ENCODE measurements at regions not wholly inside any gene's neighbourhood (a gene's known extent, or its start where the extent isn't known, plus 50 kb on each side); places are given as distances from the start of the nearest gene placed in this dataset.

DNA sequence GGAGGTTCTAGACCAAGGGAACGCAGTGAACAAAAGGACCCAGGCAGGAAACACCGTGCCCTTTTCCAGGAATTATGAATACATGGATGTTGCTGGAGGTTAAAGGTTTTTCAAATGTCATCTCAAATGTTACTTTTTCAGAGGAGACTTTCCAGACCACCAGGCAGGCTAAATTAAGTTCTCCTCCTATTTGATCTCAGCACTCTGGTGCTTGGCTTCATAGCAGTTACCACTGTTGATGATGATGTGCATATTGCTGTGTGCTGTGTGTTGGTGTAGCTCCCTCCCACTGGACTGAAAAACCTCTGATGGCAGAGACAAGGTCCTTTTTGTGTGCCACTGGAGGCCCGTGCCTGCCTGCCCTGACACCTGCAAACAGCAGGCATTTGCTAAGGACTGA is 137.3 kb upstream of the PTPRM start:
- Histone ChIP-seq H3K4me1 (no peaks in the 10 kb centered on the region), H3K27ac (no peak overlapping the region), H3K4me3 (no peak overlapping the region), H3K9me3 (no peaks in the 10 kb centered on the region), H3K27me3 (no peaks in the 10 kb centered on the region), H3K36me3 (no peaks in the 10 kb centered on the region)
- TF ChIP-seq, protein P1, sequence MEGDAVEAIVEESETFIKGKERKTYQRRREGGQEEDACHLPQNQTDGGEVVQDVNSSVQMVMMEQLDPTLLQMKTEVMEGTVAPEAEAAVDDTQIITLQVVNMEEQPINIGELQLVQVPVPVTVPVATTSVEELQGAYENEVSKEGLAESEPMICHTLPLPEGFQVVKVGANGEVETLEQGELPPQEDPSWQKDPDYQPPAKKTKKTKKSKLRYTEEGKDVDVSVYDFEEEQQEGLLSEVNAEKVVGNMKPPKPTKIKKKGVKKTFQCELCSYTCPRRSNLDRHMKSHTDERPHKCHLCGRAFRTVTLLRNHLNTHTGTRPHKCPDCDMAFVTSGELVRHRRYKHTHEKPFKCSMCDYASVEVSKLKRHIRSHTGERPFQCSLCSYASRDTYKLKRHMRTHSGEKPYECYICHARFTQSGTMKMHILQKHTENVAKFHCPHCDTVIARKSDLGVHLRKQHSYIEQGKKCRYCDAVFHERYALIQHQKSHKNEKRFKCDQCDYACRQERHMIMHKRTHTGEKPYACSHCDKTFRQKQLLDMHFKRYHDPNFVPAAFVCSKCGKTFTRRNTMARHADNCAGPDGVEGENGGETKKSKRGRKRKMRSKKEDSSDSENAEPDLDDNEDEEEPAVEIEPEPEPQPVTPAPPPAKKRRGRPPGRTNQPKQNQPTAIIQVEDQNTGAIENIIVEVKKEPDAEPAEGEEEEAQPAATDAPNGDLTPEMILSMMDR (IDR thresholded peaks at IDR 0.05): no peak
- no peak for TF ChIP-seq EP300 (IDR thresholded peaks at IDR 0.05)
- TF ChIP-seq POLR2AphosphoS5 (IDR thresholded peaks at IDR 0.05): no peak
- no peak for TF ChIP-seq POLR2A (IDR thresholded peaks at IDR 0.05)
- no peak for ATAC-seq
- 88 to 100% methylated on average over 1 to 2 of the region's 3 CpGs for WGBS, 2 donors (ENCODE audit: low coverage in 1 of 2)

DNA sequence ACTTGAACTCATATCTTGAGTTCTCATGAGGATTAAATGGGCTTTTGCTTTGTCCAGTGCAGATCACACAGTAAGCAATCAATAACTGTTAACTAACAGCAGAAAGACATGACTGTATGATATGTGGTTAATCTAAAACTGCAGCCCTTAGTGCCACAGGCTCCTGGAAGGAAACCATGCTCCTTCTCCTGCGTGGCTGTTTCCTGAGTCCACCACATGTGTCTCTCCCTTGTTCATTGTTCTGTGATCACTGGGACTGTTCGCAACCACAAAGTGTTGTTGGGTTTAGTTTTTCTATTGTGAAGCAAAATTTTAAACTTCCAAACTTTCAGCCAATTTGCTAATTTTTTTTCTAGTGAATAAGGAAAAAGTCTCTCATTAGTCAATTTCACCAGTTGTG is 130.9 kb upstream of the PTPRM start:
- ATAC-seq: no peak
- WGBS, 2 donors (ENCODE audit: low coverage in 1 of 2): 64 to 94% methylated on average over 2 of the region's 2 CpGs
- H3K4me3 ChIP-seq: no peak overlapping the region
- H3K36me3 ChIP-seq: no peaks in the 10 kb centered on the region
- TF ChIP-seq POLR2AphosphoS5 (IDR thresholded peaks at IDR 0.05) (no peak), POLR2A (IDR thresholded peaks at IDR 0.05) (no peak), EP300 (IDR thresholded peaks at IDR 0.05) (no peak)
- TF ChIP-seq, protein P1 (IDR thresholded peaks at IDR 0.05): no peak
- no peaks in the 10 kb centered on the region for H3K4me1 ChIP-seq
- no peaks in the 10 kb centered on the region for H3K27me3 ChIP-seq
- no peaks in the 10 kb centered on the region for H3K9me3 ChIP-seq
- H3K27ac ChIP-seq: no peak overlapping the region

DNA sequence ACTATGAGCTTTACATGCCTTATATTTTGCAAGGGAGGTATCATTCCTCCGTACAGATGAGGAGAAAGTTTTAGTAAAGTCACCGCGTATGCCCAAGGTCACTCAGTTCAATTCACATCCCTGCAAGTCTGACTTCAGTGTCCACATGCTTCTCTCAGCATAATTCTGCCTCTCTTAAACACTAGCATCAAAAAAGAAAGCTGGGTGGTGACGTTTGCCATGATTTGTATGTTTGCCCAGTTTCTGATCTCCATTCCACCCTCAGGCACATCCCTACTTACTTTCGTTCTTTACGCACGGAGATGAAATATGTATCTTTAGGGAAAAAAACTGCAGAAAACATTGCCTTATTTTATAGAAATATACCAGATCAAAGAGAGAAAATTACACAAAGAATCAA is 129.2 kb upstream of the PTPRM start:
- H3K4me3 ChIP-seq: no peak overlapping the region
- no peaks in the 10 kb centered on the region for H3K27me3 ChIP-seq
- no peaks in the 10 kb centered on the region for H3K9me3 ChIP-seq
- H3K36me3 ChIP-seq: no peaks in the 10 kb centered on the region
- 73% methylated on average over 7 of the region's 7 CpGs for WGBS, 2 donors (ENCODE audit: low coverage in 1 of 2)
- ATAC-seq: no peak
- no peak overlapping the region for H3K27ac ChIP-seq
- no peaks in the 10 kb centered on the region for H3K4me1 ChIP-seq
- no peak for TF ChIP-seq POLR2AphosphoS5 (IDR thresholded peaks at IDR 0.05)
- TF ChIP-seq POLR2A (IDR thresholded peaks at IDR 0.05): no peak
- TF ChIP-seq EP300 (IDR thresholded peaks at IDR 0.05): no peak
- TF ChIP-seq, protein P1 (IDR thresholded peaks at IDR 0.05): no peak

DNA sequence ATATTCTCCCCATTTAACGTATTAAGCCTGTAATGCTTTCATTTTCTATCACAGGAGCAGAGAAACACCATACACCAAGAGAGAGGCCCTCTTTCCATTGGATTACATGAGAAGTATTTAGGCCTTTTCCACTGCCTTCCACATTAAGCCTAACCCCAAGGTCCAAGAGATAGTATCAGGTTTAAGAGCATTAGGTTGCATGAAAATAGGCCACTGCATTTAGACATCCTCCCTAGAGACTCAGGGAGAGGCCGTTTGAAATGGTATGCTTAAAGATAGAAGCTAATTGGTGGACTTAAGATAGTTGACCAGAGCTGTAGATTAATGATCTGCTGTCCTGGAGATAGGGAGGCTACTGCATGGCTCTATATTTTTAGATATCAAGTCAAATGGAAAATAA is 128.5 kb upstream of the PTPRM start:
- 58 to 66% methylated on average over 2 of the region's 2 CpGs for WGBS, 2 donors (ENCODE audit: low coverage in 1 of 2)
- no peaks in the 10 kb centered on the region for H3K4me1 ChIP-seq
- H3K27ac ChIP-seq: no peak overlapping the region
- ATAC-seq: no peak
- no peak for TF ChIP-seq POLR2AphosphoS5 (IDR thresholded peaks at IDR 0.05)
- TF ChIP-seq, protein P1 (IDR thresholded peaks at IDR 0.05): no peak
- TF ChIP-seq EP300 (IDR thresholded peaks at IDR 0.05): no peak
- TF ChIP-seq POLR2A (IDR thresholded peaks at IDR 0.05): no peak
- H3K9me3 ChIP-seq: no peaks in the 10 kb centered on the region
- no peaks in the 10 kb centered on the region for H3K36me3 ChIP-seq
- no peaks in the 10 kb centered on the region for H3K27me3 ChIP-seq
- H3K4me3 ChIP-seq: no peak overlapping the region

DNA sequence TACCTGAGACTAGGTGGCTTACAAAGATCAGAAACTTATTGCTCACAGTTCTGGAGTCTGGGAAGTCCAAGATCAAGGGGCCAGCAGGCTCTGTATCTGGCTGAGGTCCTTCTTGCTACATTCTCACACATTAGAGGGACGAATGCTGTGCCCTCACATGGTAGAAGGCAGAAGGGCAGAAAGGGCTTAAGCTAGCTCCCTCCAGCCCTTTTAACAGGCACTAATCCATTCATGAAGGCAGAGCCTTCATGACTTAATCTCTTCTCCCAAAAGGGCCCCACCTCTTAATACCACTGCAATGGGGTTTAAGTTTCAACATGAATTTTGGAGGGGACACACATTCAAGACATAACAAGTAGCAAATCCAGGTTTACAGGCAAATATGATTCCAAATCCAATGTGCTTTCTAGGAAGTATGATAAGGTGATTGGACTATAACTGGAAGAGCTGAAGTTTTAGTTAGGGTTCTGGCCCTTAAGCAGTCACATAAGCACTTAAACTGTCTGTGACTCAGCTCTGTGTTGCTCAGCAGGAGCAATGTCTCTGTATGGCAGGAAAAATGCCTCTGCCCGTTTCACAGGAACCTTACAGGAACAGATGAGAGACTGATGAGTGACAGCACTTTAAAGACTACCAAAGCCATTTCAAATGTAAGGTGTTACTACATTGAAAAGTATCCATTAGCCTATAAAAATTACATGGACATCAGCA is 119.6 kb upstream of the PTPRM start:
- 51 to 67% methylated on average over 2 of the region's 2 CpGs for WGBS, 2 donors (ENCODE audit: low coverage in 1 of 2)
- no peak overlapping the region for H3K4me3 ChIP-seq
- no peaks in the 10 kb centered on the region for H3K9me3 ChIP-seq
- no peak for ATAC-seq
- H3K27ac ChIP-seq: no peak overlapping the region
- TF ChIP-seq, protein P1 (IDR thresholded peaks at IDR 0.05): no peak
- TF ChIP-seq POLR2AphosphoS5 (IDR thresholded peaks at IDR 0.05) (no peak), EP300 (IDR thresholded peaks at IDR 0.05) (no peak), POLR2A (IDR thresholded peaks at IDR 0.05) (no peak)
- H3K4me1 ChIP-seq: no peaks in the 10 kb centered on the region
- H3K27me3 ChIP-seq: no peaks in the 10 kb centered on the region
- H3K36me3 ChIP-seq: no peaks in the 10 kb centered on the region

Data from gastroesophageal sphincter (tissue), 4 donors.